CD14-positive monocyte (primary cell): ENCODE measurements at regions not wholly inside any gene's neighbourhood (a gene's known extent, or its start where the extent isn't known, plus 50 kb on each side); places are given as distances from the start of the nearest gene placed in this dataset.

Experiments
- DNase-seq, 3 donors: peaks; one replicate each; pipeline ENCODE4 v3.0.0-alpha.2; 2011 to 2022
- H2AFZ ChIP-seq: 2 replicates; pipeline ENCODE4 v1.6.0; 2012; ENCODE audit warnings: mild to moderate bottlenecking, low read depth, low read length, inconsistent platforms; ENCODE audit not compliant: insufficient read depth, poor library complexity, severe bottlenecking
- H3K27ac ChIP-seq, 2 donors: 1 replicate in 1 of 2; 2 replicates in 1 of 2; pipeline ENCODE4 v1.5.1; 2012 to 2013; ENCODE audit warnings: low read length in 2 of 2, control low read depth in 1 of 2, inconsistent platforms in 1 of 2, low read depth in 1 of 2, mild to moderate bottlenecking in 1 of 2
- H3K27me3 ChIP-seq, 2 donors: one replicate each; pipeline versions ENCODE4 v1.6.0 to v1.6.1; 2011 to 2013; ENCODE audit warnings: low read length in 2 of 2; ENCODE audit not compliant: control insufficient read depth in 2 of 2, insufficient read depth in 2 of 2
- H3K36me3 ChIP-seq, 2 donors: replicated peaks in 1 of 2; 1 replicate in 1 of 2; 2 replicates in 1 of 2; pipeline versions ENCODE4 v1.5.1 to v1.6.1; 2012 to 2013; ENCODE audit warnings: low read length in 2 of 2, control low read depth in 1 of 2, inconsistent platforms in 1 of 2, mild to moderate bottlenecking in 1 of 2; ENCODE audit not compliant: insufficient read depth in 2 of 2, control insufficient read depth in 1 of 2
- H3K4me1 ChIP-seq, 2 donors: 1 replicate in 1 of 2; 2 replicates in 1 of 2; pipeline versions ENCODE4 v1.5.1 to v1.6.1; 2012 to 2013; ENCODE audit warnings: low read length in 2 of 2, control low read depth in 1 of 2, inconsistent platforms in 1 of 2, mild to moderate bottlenecking in 1 of 2, moderate library complexity in 1 of 2; ENCODE audit not compliant: insufficient read depth in 2 of 2, control insufficient read depth in 1 of 2
- H3K4me2 ChIP-seq: replicated peaks from 2 replicates; pipeline ENCODE3; 2012; ENCODE audit warnings: low read length, moderate library complexity, mild to moderate bottlenecking; ENCODE audit not compliant: poor library complexity, severe bottlenecking; ENCODE audit errors: extremely low read depth
- H3K4me3 ChIP-seq, 3 experiments: fragments of 200-600 bp in 1 of 3; sonication (generic) in 1 of 3; replicated peaks in 1 of 3; 1 replicate in 2 of 3; 2 replicates in 1 of 3; pipeline ENCODE4 v1.5.1; 2011 to 2013; ENCODE audit warnings: low read length in 3 of 3, mild to moderate bottlenecking in 3 of 3, control low read depth in 2 of 3, low read depth in 2 of 3, inconsistent platforms in 1 of 3, moderate library complexity in 1 of 3
- H3K79me2 ChIP-seq: 2 replicates; pipeline ENCODE4 v1.6.0; 2012; ENCODE audit warnings: mild to moderate bottlenecking, control low read depth, inconsistent platforms, low read length, moderate library complexity; ENCODE audit not compliant: insufficient read depth
- H3K9ac ChIP-seq: 2 replicates; pipeline ENCODE4 v1.6.0; 2017; ENCODE audit warnings: low read length, mild to moderate bottlenecking; ENCODE audit not compliant: insufficient read depth, poor library complexity, severe bottlenecking
- H3K9me3 ChIP-seq, 2 donors: replicated peaks in 1 of 2; 1 replicate in 1 of 2; 2 replicates in 1 of 2; pipeline versions ENCODE4 v1.5.1 to v1.6.1; 2012 to 2013; ENCODE audit warnings: low read length in 2 of 2, control low read depth in 1 of 2; ENCODE audit not compliant: control insufficient read depth in 1 of 2, insufficient read depth in 1 of 2
- H4K20me1 ChIP-seq: 2 replicates; pipeline ENCODE4 v1.6.0; 2012; ENCODE audit warnings: mild to moderate bottlenecking, low read length, control low read depth, moderate library complexity; ENCODE audit not compliant: insufficient read depth
- H3K27ac Mint-ChIP-seq, 7 donors: one replicate each; pipeline ENCODE4 v1.8.0; 2020; ENCODE audit warnings: mild to moderate bottlenecking in 7 of 7, mixed read lengths in 7 of 7, moderate library complexity in 6 of 7, inconsistent platforms in 2 of 7
- H3K27me3 Mint-ChIP-seq, 3 donors: one replicate each; pipeline ENCODE4 v1.8.0; 2021 to 2022; ENCODE audit warnings: low read depth in 3 of 3, mild to moderate bottlenecking in 3 of 3, mixed read lengths in 3 of 3, moderate library complexity in 3 of 3, inconsistent platforms in 1 of 3
- H3K36me3 Mint-ChIP-seq, 2 donors: one replicate each; pipeline ENCODE4 v1.8.0; 2020; ENCODE audit warnings: mixed read lengths in 2 of 2, inconsistent platforms in 1 of 2, mild to moderate bottlenecking in 1 of 2
- H3K4me1 Mint-ChIP-seq: one replicate; pipeline ENCODE4 v1.8.0; 2020; ENCODE audit warnings: mild to moderate bottlenecking, mixed read lengths
- H3K4me3 Mint-ChIP-seq, 2 donors: one replicate each; pipeline ENCODE4 v1.8.0; 2020; ENCODE audit warnings: mild to moderate bottlenecking in 2 of 2, mixed read lengths in 2 of 2, moderate library complexity in 1 of 2
- H3K9me3 Mint-ChIP-seq, 7 donors: one replicate each; pipeline ENCODE4 v1.8.0; 2020 to 2022; ENCODE audit warnings: mixed read lengths in 7 of 7, mild to moderate bottlenecking in 6 of 7, moderate library complexity in 6 of 7, inconsistent platforms in 2 of 7
- CTCF ChIP-seq: fragments of 200-600 bp; IDR thresholded peaks from one replicate; pipeline ENCODE4 v1.8.0; 2022; ENCODE audit warnings: antibody characterized with exemption, mild to moderate bottlenecking
- WGBS: methylation state at CpG from one replicate; pipeline ENCODE4 v1.1.5; 2013; ENCODE audit warnings: missing lambda C conversion rate; ENCODE audit not compliant: insufficient coverage; 5-methylcytosine and 5-hydroxymethylcytosine counted together
- intact Hi-C, 2 donors: fragments of 100-400 bp; cut with micrococcal nuclease; formaldehyde crosslinking; loops; one replicate each; pipeline versions ENCODE4 v1.15.0 to v1.15.1; 2023

GRCh38 chr9:81377921-81378320 lies 311.4 kb downstream of the TLE1 start:
- no peak overlapping the region for H3K4me3 Mint-ChIP-seq
- no peak overlapping the region for H3K9ac ChIP-seq
- no peaks in the 10 kb centered on the region for H4K20me1 ChIP-seq
- peaks cover 0 to 5% (median 0%) of the 10 kb centered on the region in 7 donors for H3K9me3 Mint-ChIP-seq
- WGBS, result 89% methylated on average over 1 of the region's 1 CpG
- no peak overlapping the region for H2AFZ ChIP-seq
- H3K36me3 Mint-ChIP-seq, result no peaks in the 10 kb centered on the region
- H3K27me3 ChIP-seq, result no peaks in the 10 kb centered on the region
- no peak for DNase-seq
- H3K27me3 Mint-ChIP-seq, result peaks cover 0 to 2% (median 0%) of the 10 kb centered on the region in 3 donors
- H3K27ac Mint-ChIP-seq, result no peak overlapping the region
- intact Hi-C loops, result no loop called here
- no peaks in the 10 kb centered on the region for H3K9me3 ChIP-seq
- H3K36me3 ChIP-seq, result no peaks in the 10 kb centered on the region
- H3K4me3 ChIP-seq, result no peak overlapping the region
- peaks cover 7% of the 10 kb centered on the region for H3K4me1 Mint-ChIP-seq
- H3K4me2 ChIP-seq, result no peak overlapping the region
- H3K27ac ChIP-seq, result no peak overlapping the region
- H3K4me1 ChIP-seq, result peaks cover 0 to 9% of the 10 kb centered on the region in 2 donors
- no peak for TF ChIP-seq CTCF
- H3K79me2 ChIP-seq, result no peaks in the 10 kb centered on the region

- H3K4me3 ChIP-seq, result no peak overlapping the region
- H3K4me1 Mint-ChIP-seq, result peaks cover 7% of the 10 kb centered on the region
- H3K36me3 ChIP-seq, result no peaks in the 10 kb centered on the region
- H3K27me3 Mint-ChIP-seq, result peaks cover 0 to 2% (median 0%) of the 10 kb centered on the region in 3 donors
- H3K27ac Mint-ChIP-seq, result no peak overlapping the region
- no peak overlapping the region for H3K4me3 Mint-ChIP-seq
- WGBS, result no CpG with 5 or more reads among the region's 2 CpGs
- no peaks in the 10 kb centered on the region for H3K27me3 ChIP-seq
- no peak for DNase-seq
- no peak overlapping the region for H3K9ac ChIP-seq
- no peaks in the 10 kb centered on the region for H3K36me3 Mint-ChIP-seq
- no peak overlapping the region for H3K27ac ChIP-seq
- H3K4me2 ChIP-seq, result no peak overlapping the region
- H4K20me1 ChIP-seq, result no peaks in the 10 kb centered on the region
- peaks cover 0 to 9% of the 10 kb centered on the region in 2 donors for H3K4me1 ChIP-seq
- H2AFZ ChIP-seq, result no peak overlapping the region
- intact Hi-C loops, result no loop called here
- H3K79me2 ChIP-seq, result no peaks in the 10 kb centered on the region
- H3K9me3 ChIP-seq, result no peaks in the 10 kb centered on the region
- no peak for TF ChIP-seq CTCF
- peaks cover 0 to 5% (median 0%) of the 10 kb centered on the region in 7 donors for H3K9me3 Mint-ChIP-seq
Measured at GRCh38 chr9:81377320-81377719, 312.0 kb downstream of the TLE1 start.
